GM12873 (cell line): ENCODE measurements at regions not wholly inside any gene's neighbourhood (a gene's known extent, or its start where the extent isn't known, plus 50 kb on each side); places are given as distances from the start of the nearest gene placed in this dataset.

Source experiments
- TF ChIP-seq, protein P1 (sequence below): IDR thresholded peaks from 2 replicates; pipeline ENCODE4 v1.5.1; 2012; ENCODE audit warnings: low read depth, mild to moderate bottlenecking, moderate library complexity, low read length, control low read depth; ENCODE audit not compliant: insufficient read depth; ENCODE audit errors: missing control alignments

DNA sequence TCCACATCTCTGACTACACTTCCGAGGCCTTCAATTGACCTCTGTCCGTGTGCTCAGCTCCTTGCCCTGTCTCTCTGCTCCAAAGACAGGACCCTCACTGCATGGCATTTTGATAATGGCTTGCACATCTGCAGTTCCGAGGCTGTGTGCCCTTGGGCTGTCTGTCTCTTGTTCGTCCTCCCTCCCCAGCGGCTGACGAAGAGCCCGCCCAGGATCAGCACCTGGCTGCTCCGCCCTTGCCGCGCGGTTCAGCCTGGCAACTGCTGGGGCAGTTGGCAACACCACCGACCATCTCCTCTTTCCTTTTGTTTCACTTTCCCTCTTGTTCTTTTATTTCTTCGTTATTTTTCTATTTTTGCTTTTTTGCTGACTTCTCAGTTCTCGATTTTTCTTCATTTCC, 270.4 kb downstream of the TEX29 start:
- TF ChIP-seq, protein P1, sequence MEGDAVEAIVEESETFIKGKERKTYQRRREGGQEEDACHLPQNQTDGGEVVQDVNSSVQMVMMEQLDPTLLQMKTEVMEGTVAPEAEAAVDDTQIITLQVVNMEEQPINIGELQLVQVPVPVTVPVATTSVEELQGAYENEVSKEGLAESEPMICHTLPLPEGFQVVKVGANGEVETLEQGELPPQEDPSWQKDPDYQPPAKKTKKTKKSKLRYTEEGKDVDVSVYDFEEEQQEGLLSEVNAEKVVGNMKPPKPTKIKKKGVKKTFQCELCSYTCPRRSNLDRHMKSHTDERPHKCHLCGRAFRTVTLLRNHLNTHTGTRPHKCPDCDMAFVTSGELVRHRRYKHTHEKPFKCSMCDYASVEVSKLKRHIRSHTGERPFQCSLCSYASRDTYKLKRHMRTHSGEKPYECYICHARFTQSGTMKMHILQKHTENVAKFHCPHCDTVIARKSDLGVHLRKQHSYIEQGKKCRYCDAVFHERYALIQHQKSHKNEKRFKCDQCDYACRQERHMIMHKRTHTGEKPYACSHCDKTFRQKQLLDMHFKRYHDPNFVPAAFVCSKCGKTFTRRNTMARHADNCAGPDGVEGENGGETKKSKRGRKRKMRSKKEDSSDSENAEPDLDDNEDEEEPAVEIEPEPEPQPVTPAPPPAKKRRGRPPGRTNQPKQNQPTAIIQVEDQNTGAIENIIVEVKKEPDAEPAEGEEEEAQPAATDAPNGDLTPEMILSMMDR: no peak

DNA sequence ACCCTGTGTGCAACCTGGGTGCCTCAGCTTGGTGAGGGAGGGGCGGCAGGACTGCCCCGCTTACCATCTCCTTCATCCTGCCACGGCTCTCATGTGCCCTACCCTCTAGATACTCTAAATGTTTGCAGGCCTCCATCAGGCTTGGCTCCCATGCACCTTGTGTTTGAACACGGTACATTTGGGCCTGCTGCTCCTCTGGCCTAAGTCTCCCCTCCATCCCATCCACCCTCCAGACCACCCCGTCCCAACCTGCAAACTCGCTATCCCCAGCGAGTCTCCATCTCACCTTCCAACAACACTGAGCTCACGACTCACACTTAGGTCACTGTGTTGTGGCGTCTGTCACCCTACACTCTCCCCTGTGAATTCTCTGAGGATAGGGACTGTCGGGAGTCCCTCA, 274.2 kb downstream of the TEX29 start:
- TF ChIP-seq, protein P1: no peak

DNA sequence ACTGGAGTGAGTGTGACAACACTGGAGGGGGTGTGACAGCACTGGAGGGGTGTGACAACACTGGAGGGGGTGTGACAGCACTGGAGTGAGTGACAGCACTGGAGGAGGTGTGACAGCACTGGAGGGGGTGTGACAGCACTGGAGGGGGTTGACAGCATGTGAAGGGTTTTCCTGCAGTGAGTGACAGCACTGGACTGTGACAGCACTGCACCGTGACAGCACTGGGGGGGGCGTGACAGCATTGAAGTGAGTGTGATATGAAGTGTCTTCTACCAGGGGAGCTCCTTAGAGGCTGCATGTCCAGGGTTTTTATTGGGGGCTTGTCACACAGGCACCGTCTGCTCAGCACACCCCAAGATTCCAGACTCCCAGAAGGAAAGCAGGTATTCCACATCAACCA, 274.8 kb downstream of the TEX29 start:
- TF ChIP-seq, protein P1: no peak

DNA sequence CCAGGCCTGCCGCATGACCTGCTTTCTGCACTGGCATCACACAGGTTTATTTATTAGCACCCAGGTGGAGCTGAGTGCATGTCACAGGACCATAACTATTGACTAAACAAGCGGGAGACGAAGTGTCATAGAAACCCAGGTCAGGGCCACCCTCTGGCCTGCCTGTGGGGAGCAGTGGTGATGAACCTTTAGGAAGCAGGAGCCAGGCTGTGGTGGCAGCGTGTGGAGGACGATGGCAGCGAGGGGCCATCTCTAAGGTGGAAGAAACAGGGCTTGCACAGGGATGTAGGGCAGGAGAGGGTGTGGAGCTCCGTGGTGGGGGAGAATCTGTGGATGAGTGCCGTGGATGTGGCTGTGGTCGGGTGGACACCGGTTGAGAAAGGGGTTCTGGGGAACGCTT, 275.3 kb downstream of the TEX29 start:
- TF ChIP-seq, protein P1: no peak

DNA sequence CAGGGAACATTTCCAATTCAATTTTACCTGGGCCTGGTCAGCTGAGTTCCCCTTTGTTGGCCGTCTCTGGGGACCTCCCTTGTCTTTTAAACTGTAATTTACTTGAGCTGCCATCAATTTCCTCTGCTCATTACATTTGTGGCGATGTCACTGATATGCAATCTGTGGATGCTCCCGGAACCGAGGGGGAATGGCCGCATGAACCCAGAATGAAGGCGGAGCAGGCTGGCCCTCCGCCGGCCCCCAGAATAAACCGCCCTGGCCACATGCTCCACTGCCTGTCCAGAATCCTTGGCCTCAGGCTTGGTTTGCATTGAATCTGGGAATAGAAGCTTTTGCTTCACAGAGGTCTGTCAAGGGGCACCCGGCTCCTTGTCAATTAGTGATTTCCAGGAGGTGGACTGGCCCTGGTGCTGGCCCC, 276.8 kb downstream of the TEX29 start:
- TF ChIP-seq, protein P1: no peak

DNA sequence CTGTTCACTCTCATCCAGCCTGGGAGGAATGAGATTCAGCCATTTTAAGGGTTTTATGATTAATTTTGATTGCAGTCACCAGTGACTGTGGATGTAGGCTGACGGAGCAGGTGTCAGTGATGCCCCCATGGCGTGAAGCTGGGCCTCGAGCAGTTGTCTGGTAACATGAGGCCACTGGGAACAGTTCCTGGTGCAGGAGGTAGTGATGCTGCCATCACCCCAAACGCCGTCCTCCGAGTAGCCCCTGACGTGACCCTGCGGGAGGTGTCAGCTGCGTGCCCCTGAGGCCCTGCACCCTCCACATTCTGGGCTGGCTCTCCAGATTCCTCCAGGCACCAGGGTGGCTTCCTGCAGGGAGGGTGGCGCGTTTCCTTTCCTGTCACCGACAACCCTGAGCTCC, 277.2 kb downstream of the TEX29 start:
- TF ChIP-seq, protein P1: no peak

DNA sequence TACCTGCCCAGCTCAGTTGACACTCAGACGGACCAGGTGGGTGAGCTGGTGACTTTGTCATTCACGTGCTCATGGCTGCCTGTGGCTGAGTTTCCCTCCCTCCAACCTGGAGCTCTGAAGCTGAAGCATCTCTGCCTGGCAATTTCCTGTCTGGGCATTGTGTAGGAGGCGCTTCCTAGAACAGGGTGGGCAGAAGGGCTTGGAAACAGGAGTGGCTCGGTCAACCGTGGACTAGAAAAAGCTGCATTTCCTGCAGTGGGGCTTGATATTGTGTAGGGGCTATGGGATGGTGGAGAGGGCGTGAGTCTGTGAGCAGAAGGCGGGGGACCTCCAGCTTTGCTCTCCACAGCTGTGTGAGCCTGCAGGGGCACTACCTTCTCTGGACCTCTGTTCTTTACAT, 278.3 kb downstream of the TEX29 start:
- TF ChIP-seq, protein P1: no peak
